ENCODE measurements at regions not wholly inside any gene's neighbourhood (a gene's known extent, or its start where the extent isn't known, plus 50 kb on each side); places are given as distances from the start of the nearest gene placed in this dataset.

DNA sequence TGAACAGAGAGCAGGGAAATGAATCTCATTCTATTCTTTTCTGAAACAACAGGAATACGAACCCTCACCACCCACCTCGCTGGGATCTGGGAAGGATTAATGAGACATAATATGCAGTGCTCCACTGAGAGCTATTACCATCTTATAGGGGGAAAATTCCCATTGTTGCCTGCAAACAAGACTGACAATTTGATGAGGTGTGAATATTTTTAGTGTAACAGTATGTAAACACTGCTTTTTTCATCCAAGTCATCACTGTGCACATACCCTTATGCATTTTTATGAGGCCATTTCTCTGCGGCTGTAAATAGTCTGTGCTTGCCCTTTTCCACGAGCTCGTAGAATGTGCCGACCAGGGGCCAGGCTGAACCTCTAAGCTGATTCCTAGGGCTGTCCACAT, 285.6 kb upstream of the CPEB2 start:
- H3K9me3 ChIP-seq (ENCODE audit: control insufficient read depth, insufficient read depth, low read length) = no peaks in the 10 kb centered on the region
- H3K27me3 ChIP-seq (ENCODE audit: control insufficient read depth, insufficient read depth, low read length) = no peaks in the 10 kb centered on the region
- Mint-ChIP-seq H3K27me3 (ENCODE audit: low read depth in 2 of 2) (no peaks in the 10 kb centered on the region), H3K4me3 (no peak overlapping the region), H3K27ac (no peak overlapping the region), H3K9me3 (peaks cover 6 to 11% of the 10 kb centered on the region in 2 donors), H3K4me1 (peaks cover 9 to 13% of the 10 kb centered on the region in 2 donors), H3K36me3 (no peaks in the 10 kb centered on the region)
- TF ChIP-seq, protein P1, sequence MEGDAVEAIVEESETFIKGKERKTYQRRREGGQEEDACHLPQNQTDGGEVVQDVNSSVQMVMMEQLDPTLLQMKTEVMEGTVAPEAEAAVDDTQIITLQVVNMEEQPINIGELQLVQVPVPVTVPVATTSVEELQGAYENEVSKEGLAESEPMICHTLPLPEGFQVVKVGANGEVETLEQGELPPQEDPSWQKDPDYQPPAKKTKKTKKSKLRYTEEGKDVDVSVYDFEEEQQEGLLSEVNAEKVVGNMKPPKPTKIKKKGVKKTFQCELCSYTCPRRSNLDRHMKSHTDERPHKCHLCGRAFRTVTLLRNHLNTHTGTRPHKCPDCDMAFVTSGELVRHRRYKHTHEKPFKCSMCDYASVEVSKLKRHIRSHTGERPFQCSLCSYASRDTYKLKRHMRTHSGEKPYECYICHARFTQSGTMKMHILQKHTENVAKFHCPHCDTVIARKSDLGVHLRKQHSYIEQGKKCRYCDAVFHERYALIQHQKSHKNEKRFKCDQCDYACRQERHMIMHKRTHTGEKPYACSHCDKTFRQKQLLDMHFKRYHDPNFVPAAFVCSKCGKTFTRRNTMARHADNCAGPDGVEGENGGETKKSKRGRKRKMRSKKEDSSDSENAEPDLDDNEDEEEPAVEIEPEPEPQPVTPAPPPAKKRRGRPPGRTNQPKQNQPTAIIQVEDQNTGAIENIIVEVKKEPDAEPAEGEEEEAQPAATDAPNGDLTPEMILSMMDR (IDR thresholded peaks at IDR 0.05) = no peak
- H3K4me3 ChIP-seq (ENCODE audit: low read length) = no peak overlapping the region
- peaks cover 4% of the 10 kb centered on the region for H3K4me1 ChIP-seq (ENCODE audit: control insufficient read depth, insufficient read depth, low read length)
- H3K36me3 ChIP-seq (ENCODE audit: control insufficient read depth, insufficient read depth, low read length) = no peaks in the 10 kb centered on the region
- no peak for DNase-seq
- no peak for ATAC-seq
- WGBS (ENCODE audit: insufficient coverage) = 94% methylated on average over 4 of the region's 6 CpGs
- H3K27ac ChIP-seq (ENCODE audit: low read length) = no peak overlapping the region
- intact Hi-C loops (cut with micrococcal nuclease) = no loop called here

DNA sequence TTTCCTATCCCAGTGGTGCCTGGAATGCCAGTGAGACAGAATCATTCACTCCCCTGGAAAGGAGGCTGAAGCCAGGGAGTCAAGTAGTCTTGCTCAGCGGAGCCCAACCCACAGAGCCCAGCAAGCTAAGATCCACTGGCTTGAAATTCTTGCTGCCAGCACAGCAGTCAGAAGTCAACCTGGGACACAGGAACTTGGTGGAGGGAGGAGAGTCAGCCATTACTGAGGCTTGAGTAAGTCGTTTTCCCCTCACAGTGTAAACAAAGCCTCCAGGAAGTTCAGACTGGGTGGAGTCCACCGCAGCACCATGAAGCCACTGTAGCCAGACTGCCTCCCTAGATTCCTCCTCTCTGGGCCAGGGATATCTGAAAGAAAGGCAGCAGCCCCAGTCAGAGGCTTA, 283.2 kb upstream of the CPEB2 start:
- Mint-ChIP-seq H3K27ac (peak overlapping the region in 1 of 2 donors; percentile 52), H3K4me1 (peaks cover 9 to 13% of the 10 kb centered on the region in 2 donors), H3K36me3 (no peaks in the 10 kb centered on the region), H3K27me3 (ENCODE audit: low read depth in 2 of 2) (no peaks in the 10 kb centered on the region), H3K9me3 (peaks cover 6 to 12% of the 10 kb centered on the region in 2 donors), H3K4me3 (no peak overlapping the region)
- ATAC-seq (no peak), DNase-seq (no peak)
- WGBS (ENCODE audit: insufficient coverage) = 53% methylated on average over 3 of the region's 3 CpGs
- intact Hi-C loops (cut with micrococcal nuclease) = no loop called here
- Histone ChIP-seq H3K4me3 (ENCODE audit: low read length) (no peak overlapping the region), H3K36me3 (ENCODE audit: control insufficient read depth, insufficient read depth, low read length) (no peaks in the 10 kb centered on the region), H3K4me1 (ENCODE audit: control insufficient read depth, insufficient read depth, low read length) (peaks cover 4% of the 10 kb centered on the region), H3K27me3 (ENCODE audit: control insufficient read depth, insufficient read depth, low read length) (no peaks in the 10 kb centered on the region), H3K9me3 (ENCODE audit: control insufficient read depth, insufficient read depth, low read length) (no peaks in the 10 kb centered on the region), H3K27ac (ENCODE audit: low read length) (no peak overlapping the region)
- TF ChIP-seq, protein P1 (IDR thresholded peaks at IDR 0.05) = no peak

DNA sequence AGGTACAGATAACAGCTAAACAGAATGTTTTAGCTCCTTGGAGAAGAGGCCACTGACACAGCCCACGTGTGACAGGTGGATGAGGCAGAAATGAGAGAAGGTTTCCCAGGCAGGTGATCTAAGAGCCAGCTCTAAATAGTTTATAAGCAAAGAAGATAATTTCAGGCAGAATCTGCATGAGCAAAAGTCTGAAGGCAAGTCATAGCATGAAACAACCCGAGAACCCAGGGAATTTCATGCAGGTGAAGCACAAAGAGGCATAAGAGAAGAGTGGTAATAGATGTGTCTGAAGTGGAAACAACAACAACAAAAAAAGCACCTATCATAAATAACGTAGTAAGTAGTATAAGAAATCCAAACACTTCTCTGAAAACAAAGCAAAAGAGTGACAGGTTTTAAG, 275.8 kb upstream of the CPEB2 start:
- Mint-ChIP-seq H3K4me3 (no peak overlapping the region), H3K4me1 (no peaks in the 10 kb centered on the region), H3K9me3 (peaks cover 2 to 4% of the 10 kb centered on the region in 2 donors), H3K36me3 (no peaks in the 10 kb centered on the region), H3K27me3 (ENCODE audit: low read depth in 2 of 2) (no peaks in the 10 kb centered on the region), H3K27ac (no peak overlapping the region)
- ATAC-seq (no peak), DNase-seq (no peak)
- H3K36me3 ChIP-seq (ENCODE audit: control insufficient read depth, insufficient read depth, low read length) = no peaks in the 10 kb centered on the region
- TF ChIP-seq, protein P1 (IDR thresholded peaks at IDR 0.05) = no peak
- H3K27ac ChIP-seq (ENCODE audit: low read length) = no peak overlapping the region
- no peaks in the 10 kb centered on the region for H3K4me1 ChIP-seq (ENCODE audit: control insufficient read depth, insufficient read depth, low read length)
- WGBS (ENCODE audit: insufficient coverage) = 92% methylated on average over 2 of the region's 3 CpGs
- no peak overlapping the region for H3K4me3 ChIP-seq (ENCODE audit: low read length)
- no peaks in the 10 kb centered on the region for H3K9me3 ChIP-seq (ENCODE audit: control insufficient read depth, insufficient read depth, low read length)
- intact Hi-C loops (cut with micrococcal nuclease) = no loop called here
- no peaks in the 10 kb centered on the region for H3K27me3 ChIP-seq (ENCODE audit: control insufficient read depth, insufficient read depth, low read length)

DNA sequence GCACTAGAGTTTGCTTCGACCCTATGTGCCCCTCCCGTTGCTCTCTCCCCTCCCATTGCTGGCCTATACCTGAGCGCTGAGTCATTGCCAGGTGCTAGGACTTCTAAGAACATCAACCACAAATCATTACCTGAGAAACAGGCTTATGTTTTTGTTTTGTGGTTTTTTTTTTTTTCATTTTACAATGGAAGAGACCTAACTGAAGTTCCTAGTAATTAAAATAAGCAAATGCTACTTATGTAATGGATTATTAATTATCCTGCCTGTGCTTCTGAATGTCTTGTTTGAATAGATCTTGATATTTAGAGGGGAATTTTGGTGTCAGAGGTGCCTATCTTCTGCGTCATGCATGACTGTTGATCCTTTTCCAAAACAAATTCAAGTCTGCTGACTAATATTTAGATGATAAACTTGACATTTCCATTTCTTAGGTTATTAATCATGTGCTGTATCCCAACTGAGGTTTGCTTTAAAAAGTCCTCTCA, 275.4 kb upstream of the CPEB2 start:
- Mint-ChIP-seq H3K27ac (no peak overlapping the region), H3K36me3 (no peaks in the 10 kb centered on the region), H3K27me3 (ENCODE audit: low read depth in 2 of 2) (no peaks in the 10 kb centered on the region), H3K4me1 (no peaks in the 10 kb centered on the region), H3K9me3 (no peaks in the 10 kb centered on the region), H3K4me3 (no peak overlapping the region)
- no peak overlapping the region for H3K27ac ChIP-seq (ENCODE audit: low read length)
- TF ChIP-seq, protein P1 (IDR thresholded peaks at IDR 0.05) = no peak
- H3K4me1 ChIP-seq (ENCODE audit: control insufficient read depth, insufficient read depth, low read length) = no peaks in the 10 kb centered on the region
- H3K4me3 ChIP-seq (ENCODE audit: low read length) = no peak overlapping the region
- H3K36me3 ChIP-seq (ENCODE audit: control insufficient read depth, insufficient read depth, low read length) = no peaks in the 10 kb centered on the region
- no peak for DNase-seq
- intact Hi-C loops (cut with micrococcal nuclease) = no loop called here
- 96% methylated on average over 3 of the region's 4 CpGs for WGBS (ENCODE audit: insufficient coverage)
- no peaks in the 10 kb centered on the region for H3K9me3 ChIP-seq (ENCODE audit: control insufficient read depth, insufficient read depth, low read length)
- no peak for ATAC-seq
- no peaks in the 10 kb centered on the region for H3K27me3 ChIP-seq (ENCODE audit: control insufficient read depth, insufficient read depth, low read length)

Measured in natural killer cell (primary cell).